Hepatocyte (in vitro differentiated cells): ENCODE measurements at regions not wholly inside any gene's neighbourhood (a gene's known extent, or its start where the extent isn't known, plus 50 kb on each side); places are given as distances from the start of the nearest gene placed in this dataset.

ENCODE experiments used
- EZH2 ChIP-seq: fragments of 200-600 bp; sonication (generic); IDR thresholded peaks from 2 replicates; pipeline ENCODE4 v1.6.1; 2016; ENCODE audit warnings: antibody characterized with exemption, mild to moderate bottlenecking, borderline replicate concordance
- TF ChIP-seq, protein P1 (sequence below): fragments of 200-600 bp; sonication (generic); IDR thresholded peaks from 2 replicates; pipeline ENCODE4 v1.5.1; 2016; ENCODE audit warnings: antibody characterized with exemption, mild to moderate bottlenecking; ENCODE audit not compliant: poor library complexity

- TF ChIP-seq, protein P1, sequence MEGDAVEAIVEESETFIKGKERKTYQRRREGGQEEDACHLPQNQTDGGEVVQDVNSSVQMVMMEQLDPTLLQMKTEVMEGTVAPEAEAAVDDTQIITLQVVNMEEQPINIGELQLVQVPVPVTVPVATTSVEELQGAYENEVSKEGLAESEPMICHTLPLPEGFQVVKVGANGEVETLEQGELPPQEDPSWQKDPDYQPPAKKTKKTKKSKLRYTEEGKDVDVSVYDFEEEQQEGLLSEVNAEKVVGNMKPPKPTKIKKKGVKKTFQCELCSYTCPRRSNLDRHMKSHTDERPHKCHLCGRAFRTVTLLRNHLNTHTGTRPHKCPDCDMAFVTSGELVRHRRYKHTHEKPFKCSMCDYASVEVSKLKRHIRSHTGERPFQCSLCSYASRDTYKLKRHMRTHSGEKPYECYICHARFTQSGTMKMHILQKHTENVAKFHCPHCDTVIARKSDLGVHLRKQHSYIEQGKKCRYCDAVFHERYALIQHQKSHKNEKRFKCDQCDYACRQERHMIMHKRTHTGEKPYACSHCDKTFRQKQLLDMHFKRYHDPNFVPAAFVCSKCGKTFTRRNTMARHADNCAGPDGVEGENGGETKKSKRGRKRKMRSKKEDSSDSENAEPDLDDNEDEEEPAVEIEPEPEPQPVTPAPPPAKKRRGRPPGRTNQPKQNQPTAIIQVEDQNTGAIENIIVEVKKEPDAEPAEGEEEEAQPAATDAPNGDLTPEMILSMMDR, result no peak
- no peak for TF ChIP-seq EZH2
Measured at GRCh38 chr6:26158581-26159356, 71.5 kb downstream of the HFE start.
